CD4-positive, alpha-beta T cell treated with Interferon gamma for 1 hour (primary cell): ENCODE measurements at regions not wholly inside any gene's neighbourhood (a gene's known extent, or its start where the extent isn't known, plus 50 kb on each side); places are given as distances from the start of the nearest gene placed in this dataset.
"Not testable (repeated sequence)": the region's sequence is repeated elsewhere in the genome, so short reads cannot be mapped to it uniquely, and the experiment has no call there.

Source experiments
- DNase-seq: peaks from one replicate; pipeline ENCODE4 v3.0.0-alpha.2; 2020

DNA sequence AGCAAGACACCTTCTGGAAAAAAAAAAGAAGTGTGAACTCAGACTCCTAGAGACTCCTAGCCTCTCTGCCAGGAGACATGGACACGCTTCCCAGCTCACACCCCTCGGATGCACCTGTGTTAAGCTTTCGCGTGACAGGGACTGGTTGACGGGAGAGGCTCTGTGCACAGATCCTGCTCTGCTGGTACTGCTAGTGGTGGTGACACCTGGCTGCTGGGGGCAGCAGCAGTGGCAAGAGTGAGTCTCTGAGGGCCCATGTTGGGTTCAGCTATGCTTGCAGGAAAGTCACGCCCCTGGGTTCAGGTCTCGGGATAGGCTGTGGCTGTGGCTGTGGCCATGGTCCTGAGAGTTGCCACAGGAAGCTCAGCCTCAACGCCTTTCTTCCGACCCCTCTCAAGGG is 81.1 kb downstream of the XRCC2 start:
- DNase-seq: no peak

DNA sequence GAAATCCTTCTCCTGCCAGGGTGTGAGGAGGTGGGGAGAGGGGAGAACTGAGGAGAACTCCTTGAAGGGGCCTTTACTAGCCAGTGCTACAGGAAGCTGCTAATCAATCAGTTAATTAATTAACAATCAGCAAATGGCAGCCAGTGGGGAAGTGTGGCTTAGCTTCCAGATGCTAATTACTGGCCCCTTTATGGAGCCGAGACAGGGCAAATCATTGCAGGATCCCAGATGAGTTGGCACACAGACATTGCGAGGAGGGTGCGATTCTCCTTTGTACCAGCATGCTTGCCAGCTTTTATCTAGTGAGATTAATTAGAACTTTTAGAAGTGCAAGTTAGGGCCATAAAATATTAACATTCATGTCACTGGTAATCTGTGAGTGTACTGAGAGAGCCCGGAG is 84.0 kb downstream of the XRCC2 start:
- DNase-seq: no peak

DNA sequence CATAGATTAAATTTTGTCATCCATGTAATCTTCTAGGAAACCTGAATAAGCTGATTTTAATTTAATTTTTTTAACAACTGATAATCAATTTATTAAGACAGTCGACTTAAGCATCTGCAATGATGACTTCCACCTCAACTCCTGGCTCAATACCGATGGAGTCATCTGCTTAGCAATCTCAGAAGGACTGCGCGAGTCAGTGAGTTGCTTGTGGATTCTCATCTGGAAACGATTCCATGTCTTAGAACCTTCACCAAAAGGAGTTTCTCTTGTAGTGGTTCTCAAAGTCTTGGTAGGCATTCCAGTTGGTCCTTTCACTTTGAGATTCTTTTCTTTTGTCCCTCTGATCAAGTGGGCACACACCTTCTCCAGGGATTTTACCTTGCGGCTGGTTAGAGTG is 85.5 kb downstream of the XRCC2 start:
- DNase-seq: no peak

DNA sequence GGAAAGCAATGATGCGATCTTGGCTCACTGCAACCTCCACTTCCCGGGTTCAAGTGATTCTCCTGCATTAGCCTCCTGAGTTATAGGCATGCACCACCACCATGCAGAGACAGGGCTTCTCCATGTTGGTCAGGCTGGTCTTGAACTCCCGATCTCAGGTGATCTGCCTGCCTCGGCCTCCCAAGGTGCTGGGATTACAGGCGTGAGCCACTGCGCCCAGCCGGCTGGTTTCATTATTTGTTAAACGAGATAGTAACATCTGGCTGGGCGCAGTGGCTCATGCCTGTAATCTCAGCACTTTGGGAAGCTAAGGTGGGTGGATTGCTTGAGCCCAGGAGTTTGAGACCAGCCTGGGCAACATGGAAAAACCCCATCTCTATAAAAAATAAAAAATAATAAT is 86.1 kb downstream of the XRCC2 start:
- DNase-seq: not testable (repeated sequence)

DNA sequence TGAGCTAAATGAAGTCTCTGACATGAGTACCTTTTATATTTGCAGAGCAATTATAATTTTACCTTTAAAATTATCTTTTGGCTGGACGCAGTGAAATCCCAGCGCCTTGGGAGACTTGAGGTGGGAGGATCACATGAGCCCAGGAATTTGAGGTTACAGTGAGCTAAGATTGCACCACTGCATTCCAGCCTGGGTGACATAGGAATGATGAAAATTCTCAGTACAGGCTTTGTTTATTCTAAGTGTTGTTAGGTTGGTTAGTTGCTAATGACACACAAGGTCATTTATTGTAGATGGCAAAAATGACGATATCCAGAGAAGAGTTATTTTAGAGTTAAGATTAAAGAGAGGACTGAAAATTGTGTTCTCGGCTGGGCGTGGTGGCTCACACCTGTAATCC is 87.6 kb downstream of the XRCC2 start:
- no peak for DNase-seq

DNA sequence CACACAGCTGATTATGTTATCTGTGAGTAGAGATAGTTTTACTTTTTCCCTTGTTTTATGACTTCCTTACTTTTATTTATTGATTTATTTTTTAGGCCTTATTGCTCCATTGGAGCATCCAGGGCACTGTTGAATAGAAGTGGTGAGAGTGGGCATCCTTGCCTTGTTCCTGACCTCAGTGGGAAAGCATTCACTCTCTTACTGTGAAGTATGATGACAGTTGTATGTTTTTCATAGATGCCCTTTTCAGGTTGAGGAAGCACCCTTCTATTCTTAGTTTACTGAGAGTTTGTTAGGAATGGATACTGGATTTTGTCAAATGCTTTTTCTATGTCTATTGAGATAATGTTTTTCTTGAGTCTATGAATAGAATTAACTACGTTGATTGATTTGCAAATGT is 88.6 kb downstream of the XRCC2 start:
- DNase-seq: no peak

DNA sequence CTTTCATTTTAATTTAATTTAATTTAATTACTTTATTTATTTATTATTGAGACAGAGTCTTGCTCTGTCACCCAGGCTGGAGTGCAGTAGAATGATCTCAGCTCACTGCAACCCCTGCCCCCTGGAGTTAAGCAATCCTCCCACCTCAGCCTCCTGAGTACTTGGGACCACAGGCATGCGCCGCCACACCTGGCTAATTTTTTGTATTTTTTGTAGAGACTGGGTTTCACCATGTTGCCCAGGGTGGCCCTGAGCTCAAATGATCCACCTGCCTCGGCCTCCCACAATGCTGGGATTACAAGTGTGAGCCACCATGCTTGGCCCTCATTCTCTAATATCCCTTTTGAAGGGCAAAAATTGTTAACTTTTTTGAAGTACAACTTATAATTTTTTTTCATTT is 92.9 kb downstream of the XRCC2 start:
- DNase-seq: no peak

DNA sequence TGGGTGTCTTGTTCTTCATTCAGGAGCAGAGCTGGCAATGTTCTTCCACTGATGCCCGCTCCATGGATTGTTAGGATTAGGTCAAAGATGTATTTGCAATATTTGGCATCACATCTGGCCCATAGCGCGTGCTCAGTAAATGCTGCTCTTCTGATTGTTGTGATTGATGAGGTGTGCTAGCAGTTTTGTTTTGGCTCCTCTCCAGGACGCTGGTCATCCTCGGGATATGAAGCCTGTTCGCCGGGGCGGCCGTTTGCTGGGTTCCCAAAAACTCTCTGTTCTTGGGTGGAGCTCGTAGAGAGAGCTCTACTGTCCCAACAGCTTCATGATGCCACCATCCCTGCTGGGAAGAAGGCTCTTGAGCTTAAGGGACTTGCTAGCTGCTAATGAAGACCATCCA is 96.9 kb downstream of the XRCC2 start:
- no peak for DNase-seq

DNA sequence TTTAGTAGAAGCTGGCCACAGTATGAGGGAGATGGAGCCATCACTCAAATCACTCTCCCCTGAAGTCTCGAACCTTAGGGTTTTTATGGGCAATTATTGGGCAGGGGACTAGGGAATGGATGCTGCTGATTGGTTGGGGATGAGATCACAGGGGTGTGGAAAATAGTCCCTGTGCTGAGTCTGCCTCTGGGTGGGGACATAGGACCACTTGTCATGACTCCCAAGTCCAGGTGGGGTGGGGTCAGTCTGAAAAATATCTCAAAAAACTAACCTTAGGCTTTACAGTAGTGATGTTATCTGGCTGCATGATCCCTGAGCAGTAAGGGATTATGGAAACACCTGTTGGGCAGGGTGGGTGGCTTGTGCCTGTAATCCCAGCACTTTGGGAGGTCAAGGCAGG is 98.6 kb downstream of the XRCC2 start:
- no peak for DNase-seq

DNA sequence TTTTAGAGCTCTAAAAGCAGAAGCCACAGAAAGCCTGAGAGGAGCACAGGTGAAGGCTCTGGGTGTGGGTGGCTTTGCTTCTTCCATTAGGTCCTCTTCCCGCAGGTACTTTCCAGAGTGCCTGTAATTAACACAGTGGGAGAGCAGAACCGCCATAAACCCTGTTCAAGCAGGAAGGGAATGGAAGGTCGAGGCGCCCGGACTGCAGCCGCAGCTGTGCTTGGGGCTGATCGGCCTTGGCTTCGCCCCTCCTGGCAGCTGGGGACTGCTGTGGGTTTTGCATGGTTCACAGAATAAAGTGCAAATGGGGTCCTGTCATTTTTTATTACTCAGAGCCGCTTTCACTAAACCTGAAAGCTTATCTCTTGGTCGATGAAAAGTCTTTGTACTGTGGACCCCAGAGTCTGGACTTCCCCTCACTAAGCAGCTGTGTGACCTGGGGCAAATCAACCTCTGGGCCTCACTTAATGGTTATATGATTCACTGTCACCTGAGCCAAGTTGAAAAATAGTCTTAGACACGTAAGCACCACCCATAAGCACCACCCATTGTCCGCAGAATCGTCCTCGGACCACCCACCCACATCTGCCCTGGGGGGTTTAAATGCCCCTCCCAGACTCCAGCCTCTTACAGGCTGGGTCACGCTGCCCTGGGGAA is 100.9 kb downstream of the XRCC2 start:
- DNase-seq: no peak

DNA sequence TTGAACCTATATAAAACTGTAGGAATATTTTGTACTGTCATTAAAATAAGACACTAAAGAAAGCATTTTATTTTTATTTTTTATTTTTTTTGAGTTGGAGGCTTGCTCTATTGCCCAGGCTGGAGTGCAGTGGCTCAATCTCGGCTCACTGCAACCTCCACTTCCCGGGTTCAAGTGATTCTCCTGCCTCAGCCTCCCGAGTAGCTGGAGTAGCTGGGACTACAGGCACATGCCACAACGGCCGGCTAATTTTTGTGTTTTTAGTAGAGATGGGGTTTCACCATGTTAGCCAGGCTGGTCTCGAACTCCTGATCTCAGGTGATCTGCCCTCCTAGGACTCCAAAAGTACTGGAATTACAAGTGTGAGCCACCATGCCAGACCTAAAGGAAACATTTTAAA is 102.8 kb downstream of the XRCC2 start:
- not testable (repeated sequence) for DNase-seq

DNA sequence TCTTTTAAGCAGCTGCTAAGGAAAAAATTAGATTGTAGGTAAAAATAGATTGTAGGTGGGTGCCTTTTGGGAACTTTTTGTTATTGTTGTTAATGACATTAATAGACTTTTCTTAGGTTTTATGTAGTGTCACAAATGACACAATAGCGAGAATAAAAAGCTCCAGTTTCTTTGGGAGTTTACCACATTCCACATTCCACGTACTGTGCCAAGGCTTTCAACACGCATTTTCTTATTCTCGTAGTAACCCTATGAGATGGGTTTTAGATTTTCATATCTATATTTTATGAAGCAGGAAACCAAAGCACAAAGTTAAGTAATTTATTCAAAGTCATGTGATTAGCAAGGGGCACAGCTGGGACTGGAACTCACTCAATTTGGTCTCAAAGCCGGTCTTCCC is 103.8 kb downstream of the XRCC2 start:
- DNase-seq: no peak

DNA sequence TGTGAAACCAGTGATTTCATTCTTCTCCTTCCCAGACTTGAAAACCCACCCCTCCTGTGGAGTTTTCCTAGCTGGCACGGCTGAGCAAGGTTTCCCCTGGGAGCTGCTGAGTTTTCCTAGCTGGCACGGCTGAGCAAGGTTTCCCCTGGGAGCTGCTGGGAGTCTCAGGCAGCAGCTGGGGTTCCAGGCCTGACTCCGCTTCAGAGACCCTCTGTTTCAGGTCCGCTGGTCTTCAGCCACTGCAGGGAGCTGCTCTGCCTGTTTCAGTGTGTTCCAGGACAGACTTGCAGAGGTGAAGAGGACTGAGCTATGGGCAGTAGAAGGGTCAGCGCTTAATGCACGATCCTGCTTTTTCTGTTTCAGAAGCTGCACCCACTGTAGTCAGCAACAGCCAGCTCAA is 104.9 kb downstream of the XRCC2 start:
- no peak for DNase-seq

DNA sequence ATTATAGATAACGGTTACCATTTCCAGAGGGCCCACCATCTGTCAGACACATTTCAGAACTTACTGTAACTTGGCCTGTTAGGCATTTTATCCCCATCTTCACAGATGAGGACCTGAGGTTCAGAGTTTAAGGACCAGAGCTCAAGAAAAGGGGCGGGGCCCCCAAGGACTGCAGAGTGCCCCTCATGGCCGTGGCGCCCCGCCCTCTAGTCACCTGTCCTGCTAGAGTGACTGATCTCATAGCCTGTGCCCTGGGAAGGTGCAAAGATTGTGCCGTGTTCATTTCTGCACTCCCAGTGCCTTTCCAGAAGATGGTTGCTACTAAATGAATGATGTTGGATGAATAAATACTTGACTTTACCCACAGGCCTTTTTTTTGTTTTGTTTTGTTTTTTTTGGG is 107.0 kb downstream of the XRCC2 start:
- no peak for DNase-seq

DNA sequence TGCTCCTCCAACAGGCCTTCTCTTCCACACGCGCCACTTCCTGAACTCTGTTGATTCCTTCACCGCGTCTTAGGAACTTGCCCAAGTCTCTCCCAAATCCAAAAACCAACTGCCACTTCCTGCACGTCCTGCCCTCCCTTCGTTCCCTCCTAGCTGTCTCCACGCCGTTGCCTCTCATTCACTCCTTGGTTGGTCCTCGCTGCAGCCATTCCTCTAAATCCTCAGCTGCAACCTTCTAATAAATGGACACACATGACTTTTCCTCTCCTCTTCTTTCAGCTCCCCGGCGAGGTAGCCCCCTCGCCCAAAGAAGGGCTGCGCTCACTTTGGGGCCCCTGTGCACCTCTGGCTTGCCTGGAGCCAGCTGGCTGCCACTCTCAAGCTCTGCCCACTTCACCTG is 110.2 kb downstream of the XRCC2 start:
- DNase-seq: no peak

DNA sequence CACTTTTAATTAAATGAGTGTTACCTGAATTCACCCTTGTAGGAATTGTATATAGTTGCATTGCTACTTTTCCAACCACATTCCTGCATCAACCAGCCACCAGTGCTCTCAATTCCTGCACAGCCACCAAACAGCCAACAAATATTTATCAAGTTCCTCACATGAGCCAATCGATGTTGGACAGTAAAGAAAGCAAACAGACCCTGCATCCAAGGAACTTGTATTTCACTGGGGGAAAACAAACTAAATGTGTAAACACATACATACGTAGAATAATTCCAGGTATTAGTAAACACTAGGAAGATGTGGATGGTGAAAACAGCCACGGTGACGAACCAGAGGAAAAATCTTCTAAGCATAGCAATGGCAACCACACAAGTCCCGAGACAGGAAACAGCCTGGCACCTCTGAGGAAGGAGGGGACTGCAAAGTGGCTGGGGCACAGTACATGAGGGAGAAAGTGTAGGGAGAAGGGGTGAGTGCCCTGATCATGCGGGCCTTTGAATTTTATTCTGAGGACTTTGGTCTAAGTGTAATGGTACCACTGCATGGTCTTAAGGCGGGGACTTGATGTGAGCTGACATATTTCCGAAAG is 111.2 kb downstream of the XRCC2 start:
- DNase-seq: no peak

DNA sequence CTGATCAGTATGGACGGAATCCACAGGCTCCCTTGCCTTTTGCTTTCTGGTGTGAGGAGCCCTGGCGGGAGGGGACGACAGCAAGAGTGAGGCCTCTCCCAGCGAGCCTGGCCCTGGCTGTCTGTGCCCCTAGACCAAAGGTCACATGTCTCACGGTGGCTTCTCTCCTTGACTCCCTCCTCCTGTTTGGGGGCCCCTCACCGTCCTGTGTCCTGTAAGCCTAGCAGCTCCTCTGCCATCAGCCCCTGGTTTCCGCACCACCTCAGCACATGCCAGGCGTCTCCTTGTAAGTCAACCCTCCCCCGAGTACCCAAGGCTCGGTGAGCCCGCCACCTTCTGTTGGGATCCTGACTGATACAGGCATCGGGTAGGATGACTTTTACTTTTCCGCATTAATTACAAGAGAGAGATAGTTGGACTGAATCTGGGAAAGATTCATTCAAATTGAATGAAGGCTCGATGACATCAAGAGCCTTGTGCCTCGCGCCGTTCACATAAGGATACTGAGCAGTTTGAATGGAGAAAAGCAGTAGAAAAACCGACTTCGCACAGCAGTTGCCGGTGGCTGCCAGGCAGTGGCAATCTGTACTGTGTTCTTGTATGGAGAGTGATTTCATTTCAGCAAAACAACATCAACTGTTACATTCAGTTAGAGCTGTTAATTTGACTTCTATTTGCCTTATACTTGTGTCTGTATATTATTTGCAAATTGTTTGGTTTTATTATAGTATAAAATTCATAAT is 119.8 kb downstream of the XRCC2 start:
- DNase-seq: no peak

DNA sequence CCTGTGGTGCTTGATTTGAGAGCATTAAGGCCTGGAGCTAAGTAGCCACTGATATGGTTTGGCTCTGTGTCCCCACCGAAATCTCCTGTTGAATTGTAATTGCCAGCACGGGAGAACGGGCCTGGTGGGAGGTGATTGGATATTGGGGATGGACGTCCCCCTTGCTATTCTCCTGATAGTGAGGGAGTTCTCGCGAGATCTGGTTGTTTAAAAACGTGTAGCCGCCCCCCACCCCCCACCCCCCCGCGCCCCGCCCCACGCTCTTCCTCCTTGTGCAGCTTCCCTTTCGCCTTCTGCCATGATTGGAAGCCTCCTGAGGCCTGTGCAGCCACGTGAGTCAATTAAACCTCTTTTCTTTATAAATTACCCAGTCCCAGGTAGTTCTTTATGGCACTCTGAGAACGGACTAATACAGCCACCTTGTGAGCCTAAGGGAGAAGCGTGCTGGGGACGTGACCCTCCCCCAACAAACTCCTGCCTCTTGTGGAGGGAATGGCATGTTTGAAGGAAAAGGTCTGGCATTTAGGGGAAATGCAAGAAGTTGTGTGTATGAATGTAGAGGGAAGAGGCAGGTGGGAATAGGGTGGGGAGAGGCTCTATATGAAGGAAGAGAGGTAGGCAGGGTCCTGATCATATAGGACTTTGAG is 118.0 kb upstream of the KMT2C start:
- DNase-seq: no peak

DNA sequence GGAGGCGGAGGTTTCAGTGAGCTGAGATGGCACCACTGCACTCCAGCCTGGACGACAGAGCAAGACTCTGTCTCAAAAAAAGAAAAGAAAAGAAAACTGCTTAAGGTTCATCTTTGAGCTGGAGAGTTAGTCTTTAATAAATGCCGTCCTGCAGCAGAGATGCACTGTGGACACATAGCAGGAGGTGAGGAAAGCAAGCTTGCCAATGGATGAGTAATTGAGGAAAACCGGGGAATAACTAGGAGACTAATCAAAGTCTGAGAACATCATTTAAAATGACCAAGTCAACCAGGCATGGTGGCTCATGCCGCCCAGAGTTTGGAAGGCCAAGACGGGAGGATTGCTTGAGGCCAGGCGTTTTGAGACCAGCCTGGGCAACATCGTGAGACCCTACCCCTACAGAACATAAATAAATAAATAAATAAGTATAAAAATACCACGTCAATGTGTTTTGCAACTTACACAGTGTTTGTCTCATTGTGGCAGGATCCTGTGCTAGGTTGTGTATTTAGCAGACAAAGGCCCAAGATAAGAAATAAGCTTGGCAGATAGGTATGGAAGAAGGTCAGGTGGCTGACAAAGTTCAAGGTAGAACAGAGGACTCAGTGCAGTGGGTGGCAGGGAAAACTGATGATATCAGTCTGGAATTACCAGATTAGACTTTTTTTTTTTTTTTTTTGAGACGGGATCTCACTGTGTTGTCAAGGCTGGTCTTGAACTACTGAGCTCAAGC is 115.7 kb upstream of the KMT2C start:
- no peak for DNase-seq

DNA sequence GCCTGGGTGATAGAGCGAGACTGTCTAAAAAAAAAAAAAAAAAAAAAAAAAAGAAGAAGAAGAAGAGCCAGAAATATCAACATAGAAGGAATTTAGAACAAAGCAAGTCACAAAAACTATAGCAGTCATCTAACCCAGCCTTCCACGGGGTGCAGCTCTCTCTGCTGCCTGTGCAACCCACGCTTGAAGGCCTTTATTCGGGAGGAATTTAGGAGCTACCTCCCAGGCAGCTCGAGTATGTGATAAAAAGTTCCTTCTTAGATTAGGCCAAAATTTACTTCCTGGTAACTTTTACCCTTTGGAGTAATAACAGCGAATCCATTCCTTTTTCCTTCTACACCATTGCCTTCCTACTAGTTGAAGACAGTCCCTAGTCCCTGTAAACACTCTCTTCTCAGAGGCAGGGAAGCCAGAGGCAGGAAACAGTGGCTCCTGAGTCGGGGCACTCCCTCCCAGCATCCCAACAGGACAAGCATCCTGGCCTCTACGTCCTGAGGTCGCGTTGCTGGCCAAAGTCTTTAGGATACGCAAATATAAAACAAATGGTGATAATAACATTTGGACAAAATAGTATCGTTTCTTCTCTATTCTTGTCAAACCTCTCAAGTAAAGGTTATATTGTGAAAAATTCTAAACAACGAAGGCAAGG is 109.3 kb upstream of the KMT2C start:
- no peak for DNase-seq

DNA sequence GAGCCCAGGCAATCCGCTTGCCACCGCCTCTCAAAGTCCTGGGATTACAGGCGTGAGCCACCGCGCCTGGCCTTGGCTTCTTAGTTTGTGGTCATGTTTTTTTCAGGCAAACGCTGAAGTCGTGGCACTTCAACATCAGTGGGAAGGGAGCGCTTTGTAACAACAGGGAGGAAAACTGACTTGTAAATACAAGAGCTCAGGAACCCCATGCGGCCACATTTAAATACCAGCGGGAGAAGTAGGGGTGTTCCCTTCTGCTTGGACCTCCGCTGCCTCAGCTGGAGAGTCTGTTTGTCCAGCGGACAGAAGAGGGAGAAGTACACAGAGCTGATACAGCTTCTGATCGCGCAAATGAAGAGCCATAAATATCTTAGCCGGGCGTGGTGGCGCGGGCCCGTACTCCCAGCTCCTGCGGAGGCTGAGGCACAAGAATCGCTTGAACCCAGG is 108.7 kb upstream of the KMT2C start:
- no peak for DNase-seq

DNA sequence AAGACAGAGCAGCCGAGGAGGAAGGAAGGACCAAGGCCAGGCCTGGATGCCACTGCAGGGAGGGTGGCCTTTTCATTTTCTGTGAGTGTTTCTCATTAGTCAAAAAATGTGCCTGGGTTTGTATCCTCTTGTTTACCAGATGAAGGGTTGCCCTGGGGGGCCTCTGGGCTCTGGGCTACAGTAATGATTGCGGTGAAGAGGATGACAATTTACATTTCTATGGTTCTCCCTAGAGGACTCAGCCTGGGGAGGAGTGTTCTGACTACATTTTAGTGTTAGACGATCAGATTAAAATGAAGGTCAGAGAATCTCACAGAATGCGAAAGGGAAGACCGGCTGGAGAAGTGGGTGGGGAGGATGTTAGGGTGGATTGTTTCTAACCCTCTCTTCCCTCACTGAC is 108.0 kb upstream of the KMT2C start:
- no peak for DNase-seq

DNA sequence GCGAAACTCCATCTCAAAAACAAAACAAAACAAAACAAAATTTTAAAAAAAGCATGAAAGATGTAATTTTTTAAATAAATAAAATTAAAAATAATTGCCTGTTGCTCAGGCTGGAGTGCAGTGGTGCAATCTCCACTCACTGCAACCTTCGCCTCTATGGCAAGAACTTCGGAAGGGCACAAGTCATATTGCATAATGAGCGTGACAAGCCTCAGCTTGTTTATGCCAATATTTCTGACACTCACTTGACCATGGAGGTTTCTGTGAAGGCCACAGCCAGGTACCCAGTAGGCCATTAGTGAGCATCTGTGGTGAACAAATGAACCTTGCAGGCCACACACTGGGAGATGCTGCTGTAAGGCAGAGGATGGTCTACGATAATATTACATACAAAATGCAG is 106.1 kb upstream of the KMT2C start:
- DNase-seq: no peak
